Keratinocyte (primary cell): ENCODE measurements at regions not wholly inside any gene's neighbourhood (a gene's known extent, or its start where the extent isn't known, plus 50 kb on each side); places are given as distances from the start of the nearest gene placed in this dataset.

Source experiments
- DNase-seq: peaks from one replicate; pipeline ENCODE4 v3.0.0-alpha.2; 2011; ENCODE audit warnings: low read depth, missing footprints, low spot score
- FAIRE-seq: peaks from 2 replicates; lab custom pipeline; 2011; peaks lifted over from hg19 to GRCh38; lab: Jason Lieb, UNC
- H2AFZ ChIP-seq: 2 replicates; pipeline ENCODE4 v1.6.0; 2012; ENCODE audit warnings: low read length, control low read depth, inconsistent platforms; ENCODE audit not compliant: control insufficient read depth
- H3K27ac ChIP-seq: 2 replicates; pipeline ENCODE4 v1.5.1; 2011; ENCODE audit warnings: low read length; ENCODE audit not compliant: control insufficient read depth, insufficient read depth
- H3K27me3 ChIP-seq: 3 replicates; pipeline ENCODE4 v1.6.0; 2011; ENCODE audit warnings: low read length; ENCODE audit not compliant: control insufficient read depth, insufficient read depth; ENCODE audit errors: extremely low read depth
- H3K36me3 ChIP-seq, 2 experiments: 2 replicates in 1 of 2; 3 replicates in 1 of 2; pipeline ENCODE4 v1.5.1; 2011; ENCODE audit warnings: low read length in 2 of 2, mild to moderate bottlenecking in 1 of 2; ENCODE audit not compliant: control insufficient read depth in 2 of 2, insufficient read depth in 2 of 2; ENCODE audit errors: extremely low read depth in 1 of 2
- H3K4me1 ChIP-seq: 3 replicates; pipeline ENCODE4 v1.5.1; 2011; ENCODE audit warnings: low read length; ENCODE audit not compliant: control insufficient read depth, insufficient read depth; ENCODE audit errors: extremely low read depth
- H3K4me2 ChIP-seq: 3 replicates; pipeline ENCODE4 v1.6.0; 2011; ENCODE audit warnings: low read depth, low read length; ENCODE audit not compliant: control insufficient read depth, insufficient read depth; ENCODE audit errors: extremely low read depth
- H3K4me3 ChIP-seq, 3 experiments: fragments of 200-600 bp in 1 of 3; sonication (generic) in 1 of 3; 2 replicates in 2 of 3; 3 replicates in 1 of 3; pipeline ENCODE4 v1.5.1; 2011 to 2016; ENCODE audit warnings: low read length in 3 of 3, mild to moderate bottlenecking in 3 of 3, control low read depth in 2 of 3, inconsistent platforms in 1 of 3, low read depth in 1 of 3, mixed read lengths in 1 of 3, mixed run types in 1 of 3, moderate library complexity in 1 of 3; ENCODE audit not compliant: control insufficient read depth in 2 of 3, insufficient read depth in 2 of 3; ENCODE audit errors: extremely low read depth in 1 of 3
- H3K79me2 ChIP-seq: 2 replicates; pipeline ENCODE4 v1.6.0; 2012; ENCODE audit warnings: low read length; ENCODE audit not compliant: control insufficient read depth, insufficient read depth
- H3K9ac ChIP-seq: 3 replicates; pipeline ENCODE4 v1.6.0; 2011; ENCODE audit warnings: low read length; ENCODE audit not compliant: control insufficient read depth, insufficient read depth; ENCODE audit errors: extremely low read depth
- H3K9me1 ChIP-seq: 3 replicates; pipeline ENCODE4 v1.6.0; 2011; ENCODE audit warnings: low read length; ENCODE audit not compliant: control insufficient read depth, insufficient read depth; ENCODE audit errors: extremely low read depth
- H3K9me3 ChIP-seq: 2 replicates; pipeline ENCODE4 v1.5.1; 2012; ENCODE audit warnings: low read depth, low read length; ENCODE audit not compliant: control insufficient read depth
- H4K20me1 ChIP-seq: 3 replicates; pipeline ENCODE4 v1.6.0; 2011; ENCODE audit warnings: low read length; ENCODE audit not compliant: control insufficient read depth, insufficient read depth; ENCODE audit errors: extremely low read depth
- CTCF ChIP-seq, 3 experiments: IDR thresholded peaks in 1 of 3; conservative IDR thresholded peaks in 1 of 3; optimal IDR thresholded peaks in 1 of 3; 2 replicates in 2 of 3; 3 replicates in 1 of 3; pipeline versions ENCODE3 to v1.5.1; 2011; ENCODE audit warnings: low read length in 3 of 3, mild to moderate bottlenecking in 3 of 3, moderate library complexity in 2 of 3, control low read depth in 1 of 3, inconsistent platforms in 1 of 3; ENCODE audit not compliant: insufficient read depth in 2 of 3; ENCODE audit errors: extremely low read depth in 1 of 3
- EZH2 ChIP-seq: IDR thresholded peaks from one replicate; pipeline ENCODE4 v1.6.1; 2012; ENCODE audit warnings: inconsistent platforms, mild to moderate bottlenecking, low read length, moderate library complexity
- dilution Hi-C: fragments of 300-500 bp; cut with MboI; formaldehyde crosslinking; loops from one replicate; pipeline ENCODE4 v1.7.0; 2020; ENCODE audit warnings: low sequenced_read_pairs; ENCODE audit not compliant: extremely low pct_ligation_motif_present

GRCh38 chr6:139743664-139744437 lies 369.4 kb upstream of the CITED2 start:
- Histone ChIP-seq H3K27ac (no peak overlapping the region), H3K4me3 (no peak overlapping the region), H3K9ac (no peak overlapping the region), H3K9me1 (no peaks in the 10 kb centered on the region), H4K20me1 (no peaks in the 10 kb centered on the region), H3K27me3 (no peaks in the 10 kb centered on the region), H3K4me1 (peaks cover 15% of the 10 kb centered on the region), H3K9me3 (no peaks in the 10 kb centered on the region), H3K79me2 (no peaks in the 10 kb centered on the region), H2AFZ (no peak overlapping the region), H3K4me2 (peak overlapping the region; percentile 17), H3K36me3 (no peaks in the 10 kb centered on the region)
- dilution Hi-C loops, result no loop called here
- DNase-seq (peak; percentile 23), FAIRE-seq (peak; percentile 84)
- no peak for TF ChIP-seq EZH2

GRCh38 chr6:139742671-139743070 lies 368.2 kb upstream of the CITED2 start:
- DNase-seq, result no peak
- Histone ChIP-seq H3K4me1 (peaks cover 12% of the 10 kb centered on the region), H3K27ac (no peak overlapping the region), H3K4me3 (no peak overlapping the region), H3K79me2 (no peaks in the 10 kb centered on the region), H3K36me3 (no peaks in the 10 kb centered on the region), H3K9ac (no peak overlapping the region), H3K9me1 (no peaks in the 10 kb centered on the region), H4K20me1 (no peaks in the 10 kb centered on the region), H2AFZ (no peak overlapping the region), H3K4me2 (no peak overlapping the region), H3K27me3 (no peaks in the 10 kb centered on the region), H3K9me3 (no peaks in the 10 kb centered on the region)
- FAIRE-seq, result peak; percentile 41
- TF ChIP-seq EZH2 (no peak), CTCF (optimal IDR thresholded peaks at IDR 0.05 in 1 of 3, IDR thresholded peaks at IDR 0.05 in 1 of 3, conservative IDR thresholded peaks at IDR 0.05 in 1 of 3; ENCODE audit: extremely low read depth in 1 of 3, insufficient read depth in 2 of 3, low read length in 3 of 3) (no peak)
- dilution Hi-C loops, result no loop called here
